ENCODE measurements at regions not wholly inside any gene's neighbourhood (a gene's known extent, or its start where the extent isn't known, plus 50 kb on each side); places are given as distances from the start of the nearest gene placed in this dataset.

DNA sequence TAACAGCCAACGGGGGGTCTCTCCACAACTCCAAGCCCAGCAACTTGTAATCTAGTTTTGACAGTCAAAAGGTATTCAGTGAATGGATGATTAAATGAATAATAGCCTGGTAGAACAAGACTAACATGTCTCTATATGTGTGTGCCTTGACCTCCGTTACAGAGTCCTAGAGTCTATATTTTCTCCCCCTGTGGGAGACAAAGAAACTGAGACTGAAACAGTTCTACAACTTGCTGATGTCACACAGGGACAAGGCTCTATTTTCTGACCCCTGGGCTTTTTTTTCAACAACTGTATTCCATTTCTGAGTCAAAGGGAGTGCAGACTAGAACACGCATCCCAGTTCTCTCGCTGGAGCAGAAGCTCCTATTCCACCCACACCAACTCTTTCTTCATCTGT, 223.6 kb upstream of the AGAP1 start:
- TF ChIP-seq, protein P1, sequence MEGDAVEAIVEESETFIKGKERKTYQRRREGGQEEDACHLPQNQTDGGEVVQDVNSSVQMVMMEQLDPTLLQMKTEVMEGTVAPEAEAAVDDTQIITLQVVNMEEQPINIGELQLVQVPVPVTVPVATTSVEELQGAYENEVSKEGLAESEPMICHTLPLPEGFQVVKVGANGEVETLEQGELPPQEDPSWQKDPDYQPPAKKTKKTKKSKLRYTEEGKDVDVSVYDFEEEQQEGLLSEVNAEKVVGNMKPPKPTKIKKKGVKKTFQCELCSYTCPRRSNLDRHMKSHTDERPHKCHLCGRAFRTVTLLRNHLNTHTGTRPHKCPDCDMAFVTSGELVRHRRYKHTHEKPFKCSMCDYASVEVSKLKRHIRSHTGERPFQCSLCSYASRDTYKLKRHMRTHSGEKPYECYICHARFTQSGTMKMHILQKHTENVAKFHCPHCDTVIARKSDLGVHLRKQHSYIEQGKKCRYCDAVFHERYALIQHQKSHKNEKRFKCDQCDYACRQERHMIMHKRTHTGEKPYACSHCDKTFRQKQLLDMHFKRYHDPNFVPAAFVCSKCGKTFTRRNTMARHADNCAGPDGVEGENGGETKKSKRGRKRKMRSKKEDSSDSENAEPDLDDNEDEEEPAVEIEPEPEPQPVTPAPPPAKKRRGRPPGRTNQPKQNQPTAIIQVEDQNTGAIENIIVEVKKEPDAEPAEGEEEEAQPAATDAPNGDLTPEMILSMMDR (IDR thresholded peaks at IDR 0.05; ENCODE audit: low read depth, low read length, missing control alignments) = no peak
- H3K4me3 ChIP-seq (replicated peaks; ENCODE audit: low read depth, low read length) = no peak overlapping the region
- DNase-seq (ENCODE audit: extremely low read depth, low read depth) = no peak

DNA sequence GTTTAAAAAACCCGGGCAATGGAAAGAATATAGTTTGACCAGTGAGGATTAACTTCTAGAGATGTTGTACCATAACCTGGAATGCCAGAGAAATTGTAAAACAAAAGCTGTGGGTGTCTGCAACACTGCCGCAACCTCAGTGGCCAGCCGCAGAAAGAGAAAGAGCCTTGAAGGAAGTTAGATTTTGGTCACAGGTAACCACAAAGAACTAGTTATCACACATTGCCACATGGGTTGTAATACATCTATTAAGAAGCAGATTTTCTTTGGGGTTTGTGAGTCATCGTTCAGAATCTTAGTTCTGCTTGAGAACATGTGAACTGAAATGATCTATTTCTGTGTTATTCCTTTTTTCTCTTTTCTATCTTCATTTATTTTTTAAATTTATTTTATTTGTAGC, 222.9 kb upstream of the AGAP1 start:
- DNase-seq (ENCODE audit: extremely low read depth, low read depth) = no peak
- H3K4me3 ChIP-seq (replicated peaks; ENCODE audit: low read depth, low read length) = no peak overlapping the region
- TF ChIP-seq, protein P1 (IDR thresholded peaks at IDR 0.05; ENCODE audit: low read depth, low read length, missing control alignments) = no peak

DNA sequence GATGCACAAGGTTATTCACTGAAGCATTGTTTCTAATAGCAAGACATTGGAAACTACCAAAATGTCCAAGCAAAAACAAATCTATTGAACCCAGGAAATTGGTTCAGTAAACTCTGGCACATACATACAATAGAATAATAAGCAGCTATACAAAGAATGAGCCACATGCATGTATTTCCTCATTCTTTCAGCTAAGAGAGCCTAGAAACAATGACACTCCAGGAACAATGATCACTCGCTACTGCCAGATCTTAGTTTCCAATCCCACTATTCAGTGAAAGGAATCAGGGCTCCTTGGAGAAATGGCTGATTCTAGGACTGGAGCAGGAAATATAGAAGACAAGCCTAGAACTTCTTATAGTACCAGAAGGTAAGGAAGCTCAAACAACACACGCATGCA, 221.9 kb upstream of the AGAP1 start:
- no peak for DNase-seq (ENCODE audit: extremely low read depth, low read depth)
- no peak overlapping the region for H3K4me3 ChIP-seq (replicated peaks; ENCODE audit: low read depth, low read length)
- TF ChIP-seq, protein P1 (IDR thresholded peaks at IDR 0.05; ENCODE audit: low read depth, low read length, missing control alignments) = no peak

DNA sequence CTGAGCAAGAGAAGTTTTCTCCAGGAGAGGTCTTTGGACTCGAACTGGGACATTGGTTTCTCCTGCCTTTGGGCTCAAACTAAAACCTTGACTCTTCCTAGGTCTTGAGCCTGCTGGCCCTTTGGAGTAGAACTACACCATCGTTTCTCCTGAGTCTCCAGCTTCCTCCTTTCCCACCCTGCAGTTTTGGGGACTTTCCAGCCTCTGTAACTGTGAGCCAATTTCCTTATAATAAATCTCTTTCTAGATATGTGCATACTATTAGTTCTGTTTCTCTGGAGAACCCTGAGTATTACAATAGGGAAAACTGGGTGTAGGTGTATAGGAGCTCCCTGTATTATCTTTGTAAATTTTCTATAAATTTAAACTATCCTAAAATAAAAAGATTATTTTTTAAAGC, 219.8 kb upstream of the AGAP1 start:
- no peak for DNase-seq (ENCODE audit: extremely low read depth, low read depth)
- H3K4me3 ChIP-seq (replicated peaks; ENCODE audit: low read depth, low read length) = no peak overlapping the region
- TF ChIP-seq, protein P1 (IDR thresholded peaks at IDR 0.05; ENCODE audit: low read depth, low read length, missing control alignments) = no peak

DNA sequence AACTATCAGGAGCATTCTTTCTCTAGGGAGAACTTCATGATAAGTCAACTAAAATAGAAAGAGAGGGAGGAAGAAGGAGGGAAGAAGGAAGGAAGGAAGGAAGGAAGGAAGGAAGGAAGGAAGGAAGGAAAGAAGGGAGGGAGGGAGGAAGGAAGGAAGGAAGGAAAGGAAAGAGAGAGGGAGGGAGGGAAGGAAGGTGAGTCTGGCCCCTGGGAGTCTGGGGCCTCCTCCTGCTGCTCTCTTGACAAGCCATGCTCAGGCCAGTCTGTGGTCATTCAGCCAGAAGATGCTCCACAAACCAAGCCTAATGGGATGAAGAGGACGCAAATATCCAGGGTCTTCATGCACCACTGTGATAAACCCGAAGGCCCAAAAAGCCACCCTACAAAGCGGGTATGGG, 216.4 kb upstream of the AGAP1 start:
- no peak for DNase-seq (ENCODE audit: extremely low read depth, low read depth)
- TF ChIP-seq, protein P1 (IDR thresholded peaks at IDR 0.05; ENCODE audit: low read depth, low read length, missing control alignments) = no peak
- no peak overlapping the region for H3K4me3 ChIP-seq (replicated peaks; ENCODE audit: low read depth, low read length)

DNA sequence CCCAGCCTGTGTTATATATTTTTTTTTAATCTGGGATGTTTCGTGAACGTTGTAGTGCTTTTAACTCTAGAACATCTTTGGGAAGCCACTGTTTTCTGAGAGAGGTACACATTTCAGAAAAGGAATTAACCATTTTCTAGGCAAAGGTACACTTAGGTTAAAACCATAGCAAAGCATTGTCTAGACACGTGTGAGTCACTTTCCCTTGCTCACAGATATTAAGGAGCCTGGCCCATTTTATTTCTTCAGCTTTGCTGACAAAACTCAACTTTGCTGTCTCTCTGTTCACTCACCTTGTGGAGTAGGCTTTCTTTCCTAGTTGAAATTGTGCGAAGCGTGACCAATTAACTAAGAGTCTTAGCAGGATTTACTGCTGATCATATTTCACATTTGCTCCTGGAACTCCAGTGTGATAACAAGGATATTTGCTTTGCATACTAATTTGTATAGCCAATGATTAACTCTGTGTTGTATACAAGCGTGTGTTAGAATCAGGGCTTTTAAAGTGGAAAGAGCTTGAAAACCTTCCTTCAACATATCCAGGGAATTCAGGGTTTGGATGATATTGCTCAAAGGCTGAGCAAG, 215.0 kb upstream of the AGAP1 start:
- no peak overlapping the region for H3K4me3 ChIP-seq (replicated peaks; ENCODE audit: low read depth, low read length)
- no peak for DNase-seq (ENCODE audit: extremely low read depth, low read depth)
- TF ChIP-seq, protein P1 (IDR thresholded peaks at IDR 0.05; ENCODE audit: low read depth, low read length, missing control alignments) = no peak

DNA sequence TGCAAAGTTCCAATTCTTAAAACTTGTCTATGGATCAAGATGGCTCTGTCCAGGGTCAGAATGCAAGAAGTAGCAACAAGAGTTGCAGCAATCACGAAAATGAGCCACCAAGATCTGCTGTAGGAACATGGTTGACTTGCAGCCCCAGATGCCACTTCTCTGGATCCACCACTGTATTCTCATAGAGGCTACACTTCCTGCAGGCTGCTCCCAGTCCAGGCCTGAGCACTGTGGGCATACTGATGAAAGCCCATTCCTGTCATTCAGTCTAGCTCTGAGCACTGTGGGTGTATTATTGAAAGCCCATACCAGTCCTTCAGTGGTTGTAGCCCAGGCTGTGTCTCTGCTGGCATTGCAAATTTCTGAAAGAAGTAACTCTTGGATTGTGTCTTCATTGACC, 213.9 kb upstream of the AGAP1 start:
- H3K4me3 ChIP-seq (replicated peaks; ENCODE audit: low read depth, low read length) = no peak overlapping the region
- TF ChIP-seq, protein P1 (IDR thresholded peaks at IDR 0.05; ENCODE audit: low read depth, low read length, missing control alignments) = no peak
- no peak for DNase-seq (ENCODE audit: extremely low read depth, low read depth)

Data from HFF-Myc (cell line).